ENCODE measurements at regions not wholly inside any gene's neighbourhood (a gene's known extent, or its start where the extent isn't known, plus 50 kb on each side); places are given as distances from the start of the nearest gene placed in this dataset.

DNA sequence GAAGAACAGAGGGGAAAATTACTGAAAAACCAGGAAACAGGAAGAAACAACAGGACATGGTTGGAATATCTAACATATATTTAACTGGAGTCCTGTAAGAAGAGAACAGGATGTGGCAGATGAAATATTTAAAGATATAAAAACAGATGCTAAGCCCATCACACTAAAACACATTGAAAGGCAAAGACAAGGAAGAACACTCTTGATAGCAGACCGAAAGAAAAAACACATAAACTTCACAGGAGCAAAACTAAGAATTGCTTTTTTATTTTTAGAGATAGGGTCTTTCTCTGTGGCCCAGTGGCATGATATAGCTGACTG, 324.4 kb upstream of the ARRDC3 start:
- TF ChIP-seq TEAD4 (IDR thresholded peaks at IDR 0.05) (no peak), EP300 (IDR thresholded peaks at IDR 0.05; ENCODE audit: borderline replicate concordance) (no peak), CEBPB (IDR thresholded peaks at IDR 0.05) (no peak), RAD21 (IDR thresholded peaks at IDR 0.05; ENCODE audit: low read depth) (no peak), ZBTB7A (IDR thresholded peaks at IDR 0.05; ENCODE audit: low read depth) (no peak), EGR1 (IDR thresholded peaks at IDR 0.05) (no peak), FOXM1 (IDR thresholded peaks at IDR 0.05; ENCODE audit: borderline replicate concordance, low read depth) (no peak), TAF1 (IDR thresholded peaks at IDR 0.05; ENCODE audit: low read depth) (no peak), NFIC (IDR thresholded peaks at IDR 0.05) (no peak), YY1 (IDR thresholded peaks at IDR 0.05; ENCODE audit: low read depth) (no peak), CREB1 (IDR thresholded peaks at IDR 0.05; ENCODE audit: low read depth) (no peak), TCF12 (IDR thresholded peaks at IDR 0.05; ENCODE audit: low read depth) (no peak)
- TF ChIP-seq, protein P1, sequence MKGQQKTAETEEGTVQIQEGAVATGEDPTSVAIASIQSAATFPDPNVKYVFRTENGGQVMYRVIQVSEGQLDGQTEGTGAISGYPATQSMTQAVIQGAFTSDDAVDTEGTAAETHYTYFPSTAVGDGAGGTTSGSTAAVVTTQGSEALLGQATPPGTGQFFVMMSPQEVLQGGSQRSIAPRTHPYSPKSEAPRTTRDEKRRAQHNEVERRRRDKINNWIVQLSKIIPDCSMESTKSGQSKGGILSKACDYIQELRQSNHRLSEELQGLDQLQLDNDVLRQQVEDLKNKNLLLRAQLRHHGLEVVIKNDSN (IDR thresholded peaks at IDR 0.05): no peak
- TF ChIP-seq, protein P2, sequence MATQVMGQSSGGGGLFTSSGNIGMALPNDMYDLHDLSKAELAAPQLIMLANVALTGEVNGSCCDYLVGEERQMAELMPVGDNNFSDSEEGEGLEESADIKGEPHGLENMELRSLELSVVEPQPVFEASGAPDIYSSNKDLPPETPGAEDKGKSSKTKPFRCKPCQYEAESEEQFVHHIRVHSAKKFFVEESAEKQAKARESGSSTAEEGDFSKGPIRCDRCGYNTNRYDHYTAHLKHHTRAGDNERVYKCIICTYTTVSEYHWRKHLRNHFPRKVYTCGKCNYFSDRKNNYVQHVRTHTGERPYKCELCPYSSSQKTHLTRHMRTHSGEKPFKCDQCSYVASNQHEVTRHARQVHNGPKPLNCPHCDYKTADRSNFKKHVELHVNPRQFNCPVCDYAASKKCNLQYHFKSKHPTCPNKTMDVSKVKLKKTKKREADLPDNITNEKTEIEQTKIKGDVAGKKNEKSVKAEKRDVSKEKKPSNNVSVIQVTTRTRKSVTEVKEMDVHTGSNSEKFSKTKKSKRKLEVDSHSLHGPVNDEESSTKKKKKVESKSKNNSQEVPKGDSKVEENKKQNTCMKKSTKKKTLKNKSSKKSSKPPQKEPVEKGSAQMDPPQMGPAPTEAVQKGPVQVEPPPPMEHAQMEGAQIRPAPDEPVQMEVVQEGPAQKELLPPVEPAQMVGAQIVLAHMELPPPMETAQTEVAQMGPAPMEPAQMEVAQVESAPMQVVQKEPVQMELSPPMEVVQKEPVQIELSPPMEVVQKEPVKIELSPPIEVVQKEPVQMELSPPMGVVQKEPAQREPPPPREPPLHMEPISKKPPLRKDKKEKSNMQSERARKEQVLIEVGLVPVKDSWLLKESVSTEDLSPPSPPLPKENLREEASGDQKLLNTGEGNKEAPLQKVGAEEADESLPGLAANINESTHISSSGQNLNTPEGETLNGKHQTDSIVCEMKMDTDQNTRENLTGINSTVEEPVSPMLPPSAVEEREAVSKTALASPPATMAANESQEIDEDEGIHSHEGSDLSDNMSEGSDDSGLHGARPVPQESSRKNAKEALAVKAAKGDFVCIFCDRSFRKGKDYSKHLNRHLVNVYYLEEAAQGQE (IDR thresholded peaks at IDR 0.05; ENCODE audit: low read depth): no peak
- TF ChIP-seq, protein P3, sequence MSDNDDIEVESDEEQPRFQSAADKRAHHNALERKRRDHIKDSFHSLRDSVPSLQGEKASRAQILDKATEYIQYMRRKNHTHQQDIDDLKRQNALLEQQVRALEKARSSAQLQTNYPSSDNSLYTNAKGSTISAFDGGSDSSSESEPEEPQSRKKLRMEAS (IDR thresholded peaks at IDR 0.05): no peak

- TF ChIP-seq EGR1 (IDR thresholded peaks at IDR 0.05) (no peak), CREB1 (IDR thresholded peaks at IDR 0.05; ENCODE audit: low read depth) (no peak), TAF1 (IDR thresholded peaks at IDR 0.05; ENCODE audit: low read depth) (no peak), FOXM1 (IDR thresholded peaks at IDR 0.05; ENCODE audit: borderline replicate concordance, low read depth) (no peak), ZBTB7A (IDR thresholded peaks at IDR 0.05; ENCODE audit: low read depth) (no peak)
- TF ChIP-seq, protein P3 (IDR thresholded peaks at IDR 0.05): no peak
Observed at GRCh38 chr5:91706785-91707520, 323.8 kb upstream of the ARRDC3 start.

DNA sequence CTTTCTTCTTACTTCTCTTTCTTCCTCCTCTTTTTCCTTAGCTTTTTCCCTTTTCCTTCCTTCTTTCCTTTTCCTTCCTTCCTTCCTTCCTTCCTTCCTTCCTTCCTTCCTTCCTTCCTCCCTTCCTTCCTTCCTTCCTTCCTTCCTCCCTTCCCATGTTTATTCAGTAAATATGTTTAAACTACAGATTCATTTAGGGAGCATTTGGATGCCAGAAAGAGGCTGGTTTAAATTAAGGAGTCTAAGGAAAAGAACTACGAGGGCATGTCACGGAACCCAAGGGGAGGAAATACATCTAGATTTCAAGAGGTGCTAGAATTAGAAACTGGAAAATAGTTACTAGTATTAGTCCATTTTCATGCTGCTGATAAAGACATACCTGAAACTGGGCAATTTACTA, 320.0 kb upstream of the ARRDC3 start:
- TF ChIP-seq CEBPB (IDR thresholded peaks at IDR 0.05) (no peak), ZBTB7A (IDR thresholded peaks at IDR 0.05; ENCODE audit: low read depth) (no peak), TEAD4 (IDR thresholded peaks at IDR 0.05) (no peak), EP300 (IDR thresholded peaks at IDR 0.05; ENCODE audit: borderline replicate concordance) (no peak), FOXM1 (IDR thresholded peaks at IDR 0.05; ENCODE audit: borderline replicate concordance, low read depth) (no peak), TAF1 (IDR thresholded peaks at IDR 0.05; ENCODE audit: low read depth) (no peak), CREB1 (IDR thresholded peaks at IDR 0.05; ENCODE audit: low read depth) (no peak), NFIC (IDR thresholded peaks at IDR 0.05) (no peak), YY1 (IDR thresholded peaks at IDR 0.05; ENCODE audit: low read depth) (no peak), EGR1 (IDR thresholded peaks at IDR 0.05) (no peak), RAD21 (IDR thresholded peaks at IDR 0.05; ENCODE audit: low read depth) (no peak), TCF12 (IDR thresholded peaks at IDR 0.05; ENCODE audit: low read depth) (no peak)
- TF ChIP-seq, protein P2 (IDR thresholded peaks at IDR 0.05; ENCODE audit: low read depth): no peak
- TF ChIP-seq, protein P3 (IDR thresholded peaks at IDR 0.05): no peak
- TF ChIP-seq, protein P1 (IDR thresholded peaks at IDR 0.05): no peak

DNA sequence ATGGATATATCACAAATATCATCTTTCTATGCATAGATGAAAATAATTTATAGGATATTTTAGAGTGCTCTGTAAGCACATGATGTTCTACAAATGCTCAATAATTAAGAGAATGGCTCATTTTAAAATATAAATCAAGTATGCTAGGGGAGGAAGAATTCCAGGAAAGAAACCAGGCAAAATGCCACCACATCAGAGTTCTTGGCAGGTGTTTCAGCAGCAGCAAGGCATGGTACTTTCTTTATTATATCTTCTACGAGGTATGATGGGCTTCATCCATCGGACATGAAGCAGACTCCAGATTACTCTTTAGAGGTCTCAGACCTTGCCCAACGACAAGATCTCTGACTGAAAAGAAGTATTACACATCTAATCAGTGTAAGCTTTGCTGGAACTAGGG, 316.3 kb upstream of the ARRDC3 start:
- TF ChIP-seq TEAD4 (IDR thresholded peaks at IDR 0.05) (no peak), ZBTB7A (IDR thresholded peaks at IDR 0.05; ENCODE audit: low read depth) (no peak), NFIC (IDR thresholded peaks at IDR 0.05) (no peak), YY1 (IDR thresholded peaks at IDR 0.05; ENCODE audit: low read depth) (no peak), EP300 (IDR thresholded peaks at IDR 0.05; ENCODE audit: borderline replicate concordance) (no peak), FOXM1 (IDR thresholded peaks at IDR 0.05; ENCODE audit: borderline replicate concordance, low read depth) (no peak), TCF12 (IDR thresholded peaks at IDR 0.05; ENCODE audit: low read depth) (no peak), CREB1 (IDR thresholded peaks at IDR 0.05; ENCODE audit: low read depth) (no peak), EGR1 (IDR thresholded peaks at IDR 0.05) (no peak), CEBPB (IDR thresholded peaks at IDR 0.05) (no peak), TAF1 (IDR thresholded peaks at IDR 0.05; ENCODE audit: low read depth) (no peak), RAD21 (IDR thresholded peaks at IDR 0.05; ENCODE audit: low read depth) (no peak)
- TF ChIP-seq, protein P2 (IDR thresholded peaks at IDR 0.05; ENCODE audit: low read depth): no peak
- TF ChIP-seq, protein P3 (IDR thresholded peaks at IDR 0.05): no peak
- TF ChIP-seq, protein P1 (IDR thresholded peaks at IDR 0.05): no peak
